Smooth muscle cell (in vitro differentiated cells): ENCODE measurements at regions not wholly inside any gene's neighbourhood (a gene's known extent, or its start where the extent isn't known, plus 50 kb on each side); places are given as distances from the start of the nearest gene placed in this dataset.
A peak's percentile ranks its signal among the peaks of the same experiment; 100 is the strongest.

Experiments
- DNase-seq: peaks from one replicate; lab custom pipeline; 2025; ENCODE audit not compliant: unreplicated experiment; lab: John Stamatoyannopoulos, UW
- H2AFZ ChIP-seq: fragments of 200-600 bp; sonication (generic); 2 replicates; pipeline ENCODE4 v1.6.0; 2016; ENCODE audit warnings: antibody characterized with exemption, low read depth, mild to moderate bottlenecking
- H3F3A ChIP-seq: fragments of 200-600 bp; sonication (generic); 2 replicates; pipeline ENCODE4 v1.6.0; 2017; ENCODE audit warnings: antibody characterized with exemption, low read depth
- H3K27ac ChIP-seq: fragments of 200-600 bp; sonication (generic); 2 replicates; pipeline ENCODE4 v1.5.1; 2016; ENCODE audit warnings: low read depth, mild to moderate bottlenecking
- H3K27me3 ChIP-seq: fragments of 200-600 bp; sonication (generic); 2 replicates; pipeline ENCODE4 v1.6.1; 2016; ENCODE audit warnings: low read depth, mild to moderate bottlenecking
- H3K36me3 ChIP-seq: fragments of 200-600 bp; sonication (generic); 2 replicates; pipeline ENCODE4 v1.5.1; 2016; ENCODE audit warnings: low read depth
- H3K4me1 ChIP-seq: fragments of 200-600 bp; sonication (generic); 2 replicates; pipeline ENCODE4 v1.5.1; 2016; ENCODE audit warnings: low read depth
- H3K4me2 ChIP-seq: fragments of 200-600 bp; sonication (generic); 2 replicates; pipeline ENCODE4 v1.6.0; 2016; ENCODE audit warnings: mild to moderate bottlenecking
- H3K4me3 ChIP-seq: fragments of 200-600 bp; sonication (generic); 2 replicates; pipeline ENCODE4 v1.5.1; 2016; ENCODE audit warnings: mild to moderate bottlenecking
- H3K79me2 ChIP-seq: fragments of 200-600 bp; sonication (generic); 2 replicates; pipeline ENCODE4 v1.6.0; 2016; ENCODE audit warnings: low read depth, mild to moderate bottlenecking
- H3K9ac ChIP-seq: fragments of 200-600 bp; sonication (generic); 2 replicates; pipeline ENCODE4 v1.6.0; 2016; ENCODE audit warnings: low read depth
- H3K9me3 ChIP-seq: fragments of 200-600 bp; sonication (generic); replicated peaks from 2 replicates; pipeline ENCODE4 v1.5.1; 2016; ENCODE audit warnings: low read depth
- H4K20me1 ChIP-seq: fragments of 200-600 bp; sonication (generic); 2 replicates; pipeline ENCODE4 v1.6.0; 2016; ENCODE audit warnings: low read depth
- WGBS: methylation state at CpG from one replicate; pipeline ENCODE4 v1.1.7; 2016; ENCODE audit warnings: low lambda C conversion rate; 5-methylcytosine and 5-hydroxymethylcytosine counted together
- TF ChIP-seq, protein P1 (sequence below): fragments of 200-600 bp; sonication (generic); IDR thresholded peaks from 2 replicates; pipeline ENCODE4 v1.5.1; 2017; ENCODE audit warnings: borderline replicate concordance, mild to moderate bottlenecking, antibody characterized with exemption; ENCODE audit not compliant: insufficient read depth, poor library complexity, severe bottlenecking

DNA sequence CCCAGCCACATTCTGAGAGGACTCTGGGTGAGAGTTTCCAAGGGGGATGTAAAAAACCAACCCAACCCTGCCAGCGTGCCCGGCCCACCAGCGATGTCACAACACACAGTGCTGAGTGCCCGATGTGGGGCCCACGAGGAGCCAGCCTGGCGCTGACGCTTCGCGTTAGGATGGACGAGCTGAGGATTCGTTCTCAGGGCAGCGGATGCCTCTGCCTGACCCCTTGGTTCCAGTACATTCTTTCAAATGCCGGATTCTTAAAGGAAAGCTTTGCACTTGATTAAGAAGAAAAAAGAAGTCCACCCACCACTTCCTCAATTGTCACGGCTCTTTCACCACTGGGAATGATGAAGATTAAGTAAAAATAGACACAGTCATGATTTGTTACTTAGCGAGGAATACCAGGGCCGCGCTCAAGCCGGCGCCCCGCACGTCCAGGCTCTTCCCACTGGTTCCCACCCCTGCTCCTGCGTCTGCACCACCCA lies 79.4 kb downstream of the IRF8 start:
- Histone ChIP-seq H3K36me3 (no peaks in the 10 kb centered on the region), H3K9me3 (no peaks in the 10 kb centered on the region), H3K27me3 (no peaks in the 10 kb centered on the region), H3K4me1 (no peaks in the 10 kb centered on the region), H3K4me3 (no peak overlapping the region), H3K4me2 (peak overlapping the region; percentile 1), H3K9ac (no peak overlapping the region), H3K27ac (peak overlapping the region; percentile 36), H4K20me1 (no peaks in the 10 kb centered on the region), H3K79me2 (no peaks in the 10 kb centered on the region), H3F3A (no peaks in the 10 kb centered on the region), H2AFZ (no peak overlapping the region)
- TF ChIP-seq, protein P1, sequence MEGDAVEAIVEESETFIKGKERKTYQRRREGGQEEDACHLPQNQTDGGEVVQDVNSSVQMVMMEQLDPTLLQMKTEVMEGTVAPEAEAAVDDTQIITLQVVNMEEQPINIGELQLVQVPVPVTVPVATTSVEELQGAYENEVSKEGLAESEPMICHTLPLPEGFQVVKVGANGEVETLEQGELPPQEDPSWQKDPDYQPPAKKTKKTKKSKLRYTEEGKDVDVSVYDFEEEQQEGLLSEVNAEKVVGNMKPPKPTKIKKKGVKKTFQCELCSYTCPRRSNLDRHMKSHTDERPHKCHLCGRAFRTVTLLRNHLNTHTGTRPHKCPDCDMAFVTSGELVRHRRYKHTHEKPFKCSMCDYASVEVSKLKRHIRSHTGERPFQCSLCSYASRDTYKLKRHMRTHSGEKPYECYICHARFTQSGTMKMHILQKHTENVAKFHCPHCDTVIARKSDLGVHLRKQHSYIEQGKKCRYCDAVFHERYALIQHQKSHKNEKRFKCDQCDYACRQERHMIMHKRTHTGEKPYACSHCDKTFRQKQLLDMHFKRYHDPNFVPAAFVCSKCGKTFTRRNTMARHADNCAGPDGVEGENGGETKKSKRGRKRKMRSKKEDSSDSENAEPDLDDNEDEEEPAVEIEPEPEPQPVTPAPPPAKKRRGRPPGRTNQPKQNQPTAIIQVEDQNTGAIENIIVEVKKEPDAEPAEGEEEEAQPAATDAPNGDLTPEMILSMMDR = no peak
- DNase-seq = no peak
- WGBS = 40% methylated on average over 22 of the region's 22 CpGs

DNA sequence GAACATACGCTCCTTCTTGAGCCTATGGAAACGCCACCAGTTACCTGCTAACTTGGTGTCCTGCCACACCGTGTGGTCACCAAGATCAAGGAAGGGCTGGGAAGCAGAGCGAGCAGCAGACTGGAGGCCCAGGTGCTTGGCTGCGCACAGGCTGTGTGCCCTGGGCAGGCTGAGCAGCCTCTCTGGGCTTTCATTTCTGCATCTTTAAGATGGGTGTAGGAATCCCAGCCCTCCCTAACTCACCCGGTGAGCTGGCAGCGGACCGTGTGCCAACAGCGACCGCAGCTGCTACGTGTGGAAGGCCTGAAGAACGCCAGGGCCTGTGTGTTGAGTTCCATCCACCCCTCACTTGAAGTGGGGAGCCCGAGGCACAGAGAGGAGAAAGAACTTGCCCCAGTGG lies 80.0 kb downstream of the IRF8 start:
- Histone ChIP-seq H3K36me3 (no peaks in the 10 kb centered on the region), H3K9me3 (no peaks in the 10 kb centered on the region), H4K20me1 (no peaks in the 10 kb centered on the region), H3K9ac (no peak overlapping the region), H3F3A (no peaks in the 10 kb centered on the region), H3K27ac (peak overlapping the region; percentile 36), H3K79me2 (no peaks in the 10 kb centered on the region), H3K27me3 (no peaks in the 10 kb centered on the region), H3K4me1 (no peaks in the 10 kb centered on the region), H3K4me2 (peak overlapping the region; percentile 1), H2AFZ (no peak overlapping the region), H3K4me3 (no peak overlapping the region)
- TF ChIP-seq, protein P1 = no peak
- 96% methylated on average over 13 of the region's 13 CpGs for WGBS
- no peak for DNase-seq

DNA sequence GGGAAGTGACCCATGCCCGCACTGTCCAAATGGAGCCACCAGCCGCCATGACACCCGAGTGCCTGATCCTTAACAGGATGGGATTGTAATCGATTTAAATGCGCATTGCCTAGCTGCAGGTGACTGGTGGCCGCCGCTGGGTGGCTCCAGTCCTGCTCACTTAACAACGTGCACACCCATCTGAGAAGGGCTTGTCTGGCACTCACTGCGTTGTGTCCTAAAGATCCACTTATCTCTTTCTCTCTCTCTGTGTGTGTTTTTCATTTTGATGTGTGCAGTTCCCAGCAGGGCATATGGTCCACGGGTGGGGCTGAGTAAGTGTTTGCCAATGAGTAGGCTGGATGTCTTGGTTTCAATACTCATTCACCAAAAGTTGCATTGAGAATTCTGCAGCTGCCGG lies 80.6 kb downstream of the IRF8 start:
- Histone ChIP-seq H4K20me1 (no peaks in the 10 kb centered on the region), H3K9me3 (no peaks in the 10 kb centered on the region), H3K27me3 (no peaks in the 10 kb centered on the region), H3K36me3 (no peaks in the 10 kb centered on the region), H3F3A (no peaks in the 10 kb centered on the region), H2AFZ (no peak overlapping the region), H3K4me1 (no peaks in the 10 kb centered on the region), H3K4me3 (no peak overlapping the region), H3K27ac (no peak overlapping the region), H3K4me2 (no peak overlapping the region), H3K79me2 (no peaks in the 10 kb centered on the region), H3K9ac (no peak overlapping the region)
- no peak for DNase-seq
- TF ChIP-seq, protein P1 = no peak
- WGBS = 82% methylated on average over 11 of the region's 11 CpGs

DNA sequence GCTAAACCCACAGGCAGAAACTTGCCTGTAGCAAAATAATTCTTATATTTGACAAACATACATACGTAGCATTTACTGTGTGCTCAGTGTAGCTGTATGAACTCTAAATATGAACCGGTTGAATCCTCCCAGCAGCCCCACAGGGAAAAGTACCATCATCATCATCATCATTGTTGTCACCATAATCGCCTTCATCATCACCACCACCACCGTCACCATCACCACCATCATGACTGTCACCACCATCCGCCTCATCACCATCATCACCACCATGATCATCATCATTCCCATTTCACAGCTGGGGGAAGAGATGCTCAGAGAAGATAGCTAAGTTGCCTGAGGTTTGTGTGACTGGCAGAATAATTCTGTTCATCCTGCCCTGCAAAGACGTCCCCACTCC lies 81.7 kb downstream of the IRF8 start:
- DNase-seq = no peak
- Histone ChIP-seq H3K36me3 (no peaks in the 10 kb centered on the region), H2AFZ (no peak overlapping the region), H3K79me2 (no peaks in the 10 kb centered on the region), H3K9ac (no peak overlapping the region), H3K4me2 (no peak overlapping the region), H3K9me3 (no peaks in the 10 kb centered on the region), H3F3A (no peaks in the 10 kb centered on the region), H3K4me1 (no peaks in the 10 kb centered on the region), H3K27ac (no peak overlapping the region), H4K20me1 (no peaks in the 10 kb centered on the region), H3K4me3 (no peak overlapping the region), H3K27me3 (no peaks in the 10 kb centered on the region)
- WGBS = 94% methylated on average over 6 of the region's 6 CpGs
- TF ChIP-seq, protein P1 = no peak
